ENCODE measurements at regions not wholly inside any gene's neighbourhood (a gene's known extent, or its start where the extent isn't known, plus 50 kb on each side); places are given as distances from the start of the nearest gene placed in this dataset.

- TF ChIP-seq ESRRA (CRISPR knock-in tag; IDR thresholded peaks at IDR 0.05; ENCODE audit: low read depth): no peak
- TF ChIP-seq ZFX (CRISPR knock-in tag; IDR thresholded peaks at IDR 0.05; ENCODE audit: low read depth): no peak
- TF ChIP-seq TFAP4 (IDR thresholded peaks at IDR 0.05; ENCODE audit: borderline replicate concordance, low read depth): no peak
- no peak for TF ChIP-seq EZH2 (conservative IDR thresholded peaks at IDR 0.05; ENCODE audit: low read depth, low read length)
- no peak for TF ChIP-seq ZNF543 (CRISPR knock-in tag; IDR thresholded peaks at IDR 0.05)
- no peak for TF ChIP-seq ZBTB1 (CRISPR knock-in tag; IDR thresholded peaks at IDR 0.05; ENCODE audit: borderline replicate concordance)
Observed at GRCh38 chr18:34315591-34316352, 91.1 kb upstream of the NOL4 start.
